22Rv1 (cell line): ENCODE measurements at regions not wholly inside any gene's neighbourhood (a gene's known extent, or its start where the extent isn't known, plus 50 kb on each side); places are given as distances from the start of the nearest gene placed in this dataset.

ENCODE experiments used
- H3K27ac ChIP-seq: fragments of 450-650 bp; 2 replicates; pipeline ENCODE4 v1.5.1; 2017
- CTCF ChIP-seq: fragments of 450-650 bp; IDR thresholded peaks from 2 replicates; pipeline ENCODE4 v1.5.1; 2017; ENCODE audit warnings: mild to moderate bottlenecking
- ZFX ChIP-seq: fragments of 450-650 bp; IDR thresholded peaks from 2 replicates; pipeline ENCODE4 v1.6.1; 2017; ENCODE audit warnings: antibody characterized with exemption, borderline replicate concordance

GRCh38 chr2:188746727-188747126 lies 227.4 kb upstream of the COL3A1 start:
- TF ChIP-seq CTCF (no peak), ZFX (no peak)

GRCh38 chr2:188751816-188752215 lies 222.4 kb upstream of the COL3A1 start:
- TF ChIP-seq CTCF (no peak), ZFX (no peak)
- no peak overlapping the region for H3K27ac ChIP-seq

More at GRCh38 chr2:188746727-188747126, 227.4 kb upstream of the COL3A1 start:
- peak overlapping the region; percentile 22 for H3K27ac ChIP-seq

- TF ChIP-seq CTCF (no peak), ZFX (no peak)
- H3K27ac ChIP-seq, result no peak overlapping the region
These were observed 221.9 kb upstream of the COL3A1 start for GRCh38 chr2:188752311-188752710.

GRCh38 chr2:188762151-188762550 lies 212.0 kb upstream of the COL3A1 start:
- no peak for TF ChIP-seq ZFX
- no peak for TF ChIP-seq CTCF
- H3K27ac ChIP-seq, result no peak overlapping the region

- no peak overlapping the region for H3K27ac ChIP-seq
These were observed 208.4 kb upstream of the COL3A1 start for GRCh38 chr2:188765522-188766470.

GRCh38 chr2:188766471-188766856 lies 207.7 kb upstream of the COL3A1 start:
- no peak for TF ChIP-seq ZFX
- no peak for TF ChIP-seq CTCF
- H3K27ac ChIP-seq, result no peak overlapping the region

More at GRCh38 chr2:188765522-188766470, 208.4 kb upstream of the COL3A1 start:
- TF ChIP-seq CTCF, result peak; percentile 28
- no peak for TF ChIP-seq ZFX

GRCh38 chr2:188767176-188767575 lies 207.0 kb upstream of the COL3A1 start:
- H3K27ac ChIP-seq, result no peak overlapping the region
- no peak for TF ChIP-seq ZFX
- TF ChIP-seq CTCF, result no peak
